ENCODE measurements at regions not wholly inside any gene's neighbourhood (a gene's known extent, or its start where the extent isn't known, plus 50 kb on each side); places are given as distances from the start of the nearest gene placed in this dataset.

- TF ChIP-seq CTCF (IDR thresholded peaks at IDR 0.05) (no peak), EZH2 (IDR thresholded peaks at IDR 0.05; ENCODE audit: borderline replicate concordance, insufficient read depth, low read depth, low read length, poor library complexity, severe bottlenecking) (no peak)
Measured at GRCh38 chr2:145481334-145481922, 961.5 kb upstream of the ZEB2 start.
